HG02763 (cell line): ENCODE measurements at regions not wholly inside any gene's neighbourhood (a gene's known extent, or its start where the extent isn't known, plus 50 kb on each side); places are given as distances from the start of the nearest gene placed in this dataset.

Experiments used
- ATAC-seq: cut with Tn5 transposase; IDR thresholded peaks from one replicate; pipeline ENCODE4 v1.9.1; 2021; ENCODE audit warnings: mild to moderate bottlenecking, moderate library complexity; ENCODE audit not compliant: unreplicated experiment

GRCh38 chrX:9191392-9191791, 157.5 kb upstream of the FAM9B start:
- no peak for ATAC-seq

- no peak for ATAC-seq
These were observed 161.4 kb upstream of the FAM9B start for GRCh38 chrX:9195199-9195880.

- no peak for ATAC-seq
These were observed 163.2 kb upstream of the FAM9B start for GRCh38 chrX:9196961-9197640.

GRCh38 chrX:9204560-9204959, 170.6 kb upstream of the FAM9B start:
- ATAC-seq = no peak

GRCh38 chrX:9205599-9206223, 171.8 kb upstream of the FAM9B start:
- no peak for ATAC-seq

- no peak for ATAC-seq
These were observed 173.2 kb upstream of the FAM9B start for GRCh38 chrX:9207142-9207541.

GRCh38 chrX:9211269-9211668, 177.3 kb upstream of the FAM9B start:
- no peak for ATAC-seq

- ATAC-seq = no peak
These were observed 187.9 kb upstream of the FAM9B start for GRCh38 chrX:9221781-9222180.

GRCh38 chrX:9222299-9222698, 188.4 kb upstream of the FAM9B start:
- no peak for ATAC-seq

- ATAC-seq = no peak
These were observed 193.3 kb upstream of the FAM9B start for GRCh38 chrX:9227276-9227675.

GRCh38 chrX:9231491-9231890, 197.6 kb upstream of the FAM9B start:
- ATAC-seq = no peak

GRCh38 chrX:9233141-9233540, 199.2 kb upstream of the FAM9B start:
- no peak for ATAC-seq

- no peak for ATAC-seq
These were observed 200.4 kb upstream of the FAM9B start for GRCh38 chrX:9234315-9234714.

GRCh38 chrX:9235722-9236121, 201.8 kb upstream of the FAM9B start:
- ATAC-seq = no peak

GRCh38 chrX:9240956-9241355, 207.0 kb upstream of the FAM9B start:
- no peak for ATAC-seq

GRCh38 chrX:9241427-9241826, 207.5 kb upstream of the FAM9B start:
- ATAC-seq = no peak

- no peak for ATAC-seq
These were observed 215.3 kb upstream of the FAM9B start for GRCh38 chrX:9249051-9249846.

- no peak for ATAC-seq
These were observed 212.7 kb upstream of the TBL1X start for GRCh38 chrX:9252182-9252581.

- no peak for ATAC-seq
These were observed 211.6 kb upstream of the TBL1X start for GRCh38 chrX:9253211-9253610.

GRCh38 chrX:9257718-9258420, 207.0 kb upstream of the TBL1X start:
- ATAC-seq = no peak
